HL-60 (cell line): ENCODE measurements at regions not wholly inside any gene's neighbourhood (a gene's known extent, or its start where the extent isn't known, plus 50 kb on each side); places are given as distances from the start of the nearest gene placed in this dataset.

ENCODE experiments used
- POLR2AphosphoS5 ChIP-seq: IDR thresholded peaks from 2 replicates; pipeline ENCODE4 v1.6.1; 2012; ENCODE audit warnings: low read depth
- TF ChIP-seq, protein P1 (sequence below): IDR thresholded peaks from one replicate; pipeline ENCODE4 v1.5.1; 2011; ENCODE audit warnings: low read length, control low read depth, inconsistent platforms; ENCODE audit not compliant: insufficient read depth

DNA sequence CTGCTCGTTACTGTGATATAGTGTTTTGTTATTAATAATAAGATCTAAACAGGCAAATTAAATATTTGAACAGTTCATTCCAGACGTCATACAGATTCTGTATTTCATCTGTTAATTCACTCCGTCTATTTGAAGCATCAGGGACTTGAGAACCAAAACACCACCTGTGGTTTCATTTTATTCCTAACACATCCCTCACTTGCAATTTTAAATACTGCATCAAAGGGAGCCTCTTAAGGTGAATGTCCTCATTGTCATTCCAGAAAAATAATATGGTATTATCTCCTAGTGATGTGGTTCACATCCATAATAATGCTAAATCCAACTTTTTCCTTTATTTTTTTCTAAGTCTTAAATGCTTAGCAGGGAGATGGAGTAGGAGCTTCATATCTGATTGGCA is 1390.9 kb upstream of the CADM2 start:
- no peak for TF ChIP-seq POLR2AphosphoS5
- TF ChIP-seq, protein P1, sequence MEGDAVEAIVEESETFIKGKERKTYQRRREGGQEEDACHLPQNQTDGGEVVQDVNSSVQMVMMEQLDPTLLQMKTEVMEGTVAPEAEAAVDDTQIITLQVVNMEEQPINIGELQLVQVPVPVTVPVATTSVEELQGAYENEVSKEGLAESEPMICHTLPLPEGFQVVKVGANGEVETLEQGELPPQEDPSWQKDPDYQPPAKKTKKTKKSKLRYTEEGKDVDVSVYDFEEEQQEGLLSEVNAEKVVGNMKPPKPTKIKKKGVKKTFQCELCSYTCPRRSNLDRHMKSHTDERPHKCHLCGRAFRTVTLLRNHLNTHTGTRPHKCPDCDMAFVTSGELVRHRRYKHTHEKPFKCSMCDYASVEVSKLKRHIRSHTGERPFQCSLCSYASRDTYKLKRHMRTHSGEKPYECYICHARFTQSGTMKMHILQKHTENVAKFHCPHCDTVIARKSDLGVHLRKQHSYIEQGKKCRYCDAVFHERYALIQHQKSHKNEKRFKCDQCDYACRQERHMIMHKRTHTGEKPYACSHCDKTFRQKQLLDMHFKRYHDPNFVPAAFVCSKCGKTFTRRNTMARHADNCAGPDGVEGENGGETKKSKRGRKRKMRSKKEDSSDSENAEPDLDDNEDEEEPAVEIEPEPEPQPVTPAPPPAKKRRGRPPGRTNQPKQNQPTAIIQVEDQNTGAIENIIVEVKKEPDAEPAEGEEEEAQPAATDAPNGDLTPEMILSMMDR = no peak
